ENCODE measurements at regions not wholly inside any gene's neighbourhood (a gene's known extent, or its start where the extent isn't known, plus 50 kb on each side); places are given as distances from the start of the nearest gene placed in this dataset.

DNA sequence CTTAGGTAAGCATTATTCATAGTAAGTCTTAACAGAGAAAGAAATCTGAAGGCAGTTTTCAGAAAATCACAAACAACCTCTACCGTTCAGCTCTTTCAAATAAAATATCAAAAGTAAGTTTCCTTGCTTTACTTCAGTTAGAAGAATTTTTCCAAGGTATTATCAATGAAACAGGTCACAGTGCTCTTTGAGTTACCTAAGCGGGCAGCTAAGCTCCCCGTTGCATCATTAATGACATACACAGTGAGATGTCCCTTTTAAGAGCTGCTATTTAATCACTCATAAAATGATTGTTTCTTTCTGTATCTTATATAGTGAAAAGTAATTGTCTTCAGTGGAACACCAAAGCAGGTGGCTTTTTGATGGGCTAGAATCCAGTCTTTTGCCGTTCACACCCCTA, 86.2 kb upstream of the PIK3R1 start:
- Mint-ChIP-seq H3K4me3 (no peak overlapping the region), H3K27ac (no peak overlapping the region), H3K36me3 (ENCODE audit: low read depth) (no peaks in the 10 kb centered on the region), H3K27me3 (peaks cover 10% of the 10 kb centered on the region), H3K4me1 (ENCODE audit: low read depth) (peaks cover 7% of the 10 kb centered on the region), H3K9me3 (no peaks in the 10 kb centered on the region)
- H3K27ac ChIP-seq (ENCODE audit: low read depth in 1 of 2, low read length in 2 of 2) = no peak overlapping the region
- no peak overlapping the region for H3K4me3 ChIP-seq (ENCODE audit: low read length)
- CTCF ChIA-PET = no interaction called here
- ATAC-seq (ENCODE audit: poor library complexity) = no peak
- no peak for DNase-seq
- intact Hi-C loops (cut with DNase I, micrococcal nuclease) = no loop called here
- TF ChIP-seq, protein P1, sequence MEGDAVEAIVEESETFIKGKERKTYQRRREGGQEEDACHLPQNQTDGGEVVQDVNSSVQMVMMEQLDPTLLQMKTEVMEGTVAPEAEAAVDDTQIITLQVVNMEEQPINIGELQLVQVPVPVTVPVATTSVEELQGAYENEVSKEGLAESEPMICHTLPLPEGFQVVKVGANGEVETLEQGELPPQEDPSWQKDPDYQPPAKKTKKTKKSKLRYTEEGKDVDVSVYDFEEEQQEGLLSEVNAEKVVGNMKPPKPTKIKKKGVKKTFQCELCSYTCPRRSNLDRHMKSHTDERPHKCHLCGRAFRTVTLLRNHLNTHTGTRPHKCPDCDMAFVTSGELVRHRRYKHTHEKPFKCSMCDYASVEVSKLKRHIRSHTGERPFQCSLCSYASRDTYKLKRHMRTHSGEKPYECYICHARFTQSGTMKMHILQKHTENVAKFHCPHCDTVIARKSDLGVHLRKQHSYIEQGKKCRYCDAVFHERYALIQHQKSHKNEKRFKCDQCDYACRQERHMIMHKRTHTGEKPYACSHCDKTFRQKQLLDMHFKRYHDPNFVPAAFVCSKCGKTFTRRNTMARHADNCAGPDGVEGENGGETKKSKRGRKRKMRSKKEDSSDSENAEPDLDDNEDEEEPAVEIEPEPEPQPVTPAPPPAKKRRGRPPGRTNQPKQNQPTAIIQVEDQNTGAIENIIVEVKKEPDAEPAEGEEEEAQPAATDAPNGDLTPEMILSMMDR (IDR thresholded peaks at IDR 0.05) = no peak
- no peaks in the 10 kb centered on the region for H3K9me3 ChIP-seq (ENCODE audit: control insufficient read depth in 1 of 2, insufficient read depth in 1 of 2, low read length in 2 of 2)
- H3K27me3 ChIP-seq (ENCODE audit: control insufficient read depth in 1 of 2, insufficient read depth in 2 of 2, low read length in 2 of 2) = no peaks in the 10 kb centered on the region
- H3K4me1 ChIP-seq (ENCODE audit: insufficient read depth, low read length) = no peaks in the 10 kb centered on the region
- POLR2A ChIA-PET = no interaction called here
- H3K36me3 ChIP-seq (ENCODE audit: insufficient read depth, low read length) = no peaks in the 10 kb centered on the region

DNA sequence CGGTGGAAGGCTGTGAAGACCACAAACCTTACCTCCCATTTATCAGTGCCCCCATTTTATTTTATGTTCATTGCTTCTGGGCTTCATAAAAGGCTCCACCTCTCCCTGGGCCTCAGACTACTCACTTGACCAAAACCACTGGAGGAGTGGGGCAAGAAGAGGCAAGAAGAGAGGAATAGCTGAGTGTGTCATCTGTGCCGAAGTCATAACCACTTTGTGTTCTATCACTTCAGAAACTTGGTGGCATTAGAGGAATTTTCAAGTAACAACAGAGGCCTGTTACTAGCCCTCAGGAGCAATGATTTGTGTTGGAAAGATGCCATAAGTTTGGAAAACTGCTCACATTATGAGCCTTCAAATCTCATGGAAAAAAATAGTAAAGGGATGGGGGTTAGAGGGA, 88.7 kb upstream of the PIK3R1 start:
- H3K27me3 ChIP-seq (ENCODE audit: control insufficient read depth in 1 of 2, insufficient read depth in 2 of 2, low read length in 2 of 2) = no peaks in the 10 kb centered on the region
- no peak overlapping the region for H3K27ac ChIP-seq (ENCODE audit: low read depth in 1 of 2, low read length in 2 of 2)
- Mint-ChIP-seq H3K4me3 (no peak overlapping the region), H3K27me3 (peaks cover 9% of the 10 kb centered on the region), H3K9me3 (no peaks in the 10 kb centered on the region), H3K36me3 (ENCODE audit: low read depth) (no peaks in the 10 kb centered on the region), H3K4me1 (ENCODE audit: low read depth) (peaks cover 26% of the 10 kb centered on the region), H3K27ac (no peak overlapping the region)
- no peaks in the 10 kb centered on the region for H3K9me3 ChIP-seq (ENCODE audit: control insufficient read depth in 1 of 2, insufficient read depth in 1 of 2, low read length in 2 of 2)
- H3K4me3 ChIP-seq (ENCODE audit: low read length) = no peak overlapping the region
- no peak for DNase-seq
- no peaks in the 10 kb centered on the region for H3K36me3 ChIP-seq (ENCODE audit: insufficient read depth, low read length)
- ChIA-PET POLR2A (interaction anchor here (0.6 kb wide), 1 partner anchor 47 kb away, joined by 3 read pairs; no protein-coding TSS in a partner anchor), CTCF (no interaction called here)
- TF ChIP-seq, protein P1 (IDR thresholded peaks at IDR 0.05) = no peak
- H3K4me1 ChIP-seq (ENCODE audit: insufficient read depth, low read length) = peaks cover 9% of the 10 kb centered on the region
- intact Hi-C loops (cut with DNase I, micrococcal nuclease) = no loop called here
- no peak for ATAC-seq (ENCODE audit: poor library complexity)

DNA sequence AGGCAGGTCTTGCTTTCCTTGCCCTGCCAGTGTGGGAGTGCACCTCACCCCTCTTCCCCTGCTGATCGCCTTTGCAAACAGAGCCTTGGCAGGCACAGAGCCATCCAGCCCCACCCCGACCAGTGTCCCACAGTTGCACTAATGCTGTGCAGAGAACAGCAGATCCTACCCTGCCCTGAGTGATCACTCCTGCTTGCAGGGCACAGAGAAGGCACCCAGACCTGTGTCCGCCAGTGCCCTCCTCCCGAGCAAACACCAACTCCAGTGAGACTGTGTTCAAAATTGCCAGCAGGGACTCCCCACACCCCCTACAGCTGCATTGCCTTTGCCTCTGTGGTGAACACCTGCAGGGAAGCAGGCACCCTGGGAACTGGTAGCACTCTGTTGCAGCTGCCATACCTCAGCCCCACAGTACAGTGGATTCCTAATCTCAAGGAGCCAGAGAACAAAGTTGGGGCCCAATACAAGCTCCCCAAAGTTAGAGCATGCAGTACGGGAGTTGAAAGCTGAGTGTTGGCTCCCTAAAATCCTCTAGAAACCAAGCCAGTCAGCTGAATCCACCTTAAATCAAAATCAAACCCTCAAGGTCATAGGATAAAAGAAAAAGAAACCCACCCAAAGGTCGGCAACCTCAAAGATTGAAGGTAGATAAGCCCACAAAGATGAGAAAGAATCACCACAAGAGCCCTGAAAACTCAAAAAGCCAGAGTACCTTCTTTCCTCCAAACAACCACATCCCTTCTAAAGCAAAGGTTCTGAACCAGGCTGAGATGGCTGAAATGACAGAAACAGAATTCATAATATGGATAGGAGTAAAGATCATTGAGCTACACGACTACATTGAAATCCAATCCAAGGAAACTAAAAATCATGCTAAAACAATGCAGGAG, 92.9 kb upstream of the PIK3R1 start:
- no peaks in the 10 kb centered on the region for H3K9me3 Mint-ChIP-seq
- TF ChIP-seq, protein P1 (IDR thresholded peaks at IDR 0.05) = no peak
- DNase-seq (peak in 2 of 14 experiments; percentile 6 to 8), ATAC-seq (ENCODE audit: poor library complexity) (no peak)
- H3K4me3 ChIP-seq (ENCODE audit: low read length) = no peak overlapping the region
- intact Hi-C loops (cut with DNase I, micrococcal nuclease) = no loop called here
- H3K4me1 ChIP-seq (ENCODE audit: insufficient read depth, low read length) = peaks cover 10% of the 10 kb centered on the region
- CTCF ChIA-PET = no interaction called here
- no peaks in the 10 kb centered on the region for H3K27me3 Mint-ChIP-seq
- no peaks in the 10 kb centered on the region for H3K9me3 ChIP-seq (ENCODE audit: control insufficient read depth in 1 of 2, insufficient read depth in 1 of 2, low read length in 2 of 2)
- peaks cover 46% of the 10 kb centered on the region for H3K4me1 Mint-ChIP-seq (ENCODE audit: low read depth)
- H3K27me3 ChIP-seq (ENCODE audit: control insufficient read depth in 1 of 2, insufficient read depth in 2 of 2, low read length in 2 of 2) = no peaks in the 10 kb centered on the region
- POLR2A ChIA-PET = interaction anchor here (0.8 kb wide), 1 partner anchor 94 kb away, joined by 4 read pairs; the partner anchor contains the start of gene PIK3R1
- H3K36me3 ChIP-seq (ENCODE audit: insufficient read depth, low read length) = no peaks in the 10 kb centered on the region
- no peaks in the 10 kb centered on the region for H3K36me3 Mint-ChIP-seq (ENCODE audit: low read depth)
- H3K27ac ChIP-seq (ENCODE audit: low read depth in 1 of 2, low read length in 2 of 2) = no peak overlapping the region
- H3K27ac Mint-ChIP-seq = no peak overlapping the region
- peak overlapping the region; percentile 3 for H3K4me3 Mint-ChIP-seq

All from CD4-positive, alpha-beta T cell (primary cell).